Panc1 (cell line): ENCODE measurements at regions not wholly inside any gene's neighbourhood (a gene's known extent, or its start where the extent isn't known, plus 50 kb on each side); places are given as distances from the start of the nearest gene placed in this dataset.

Source experiments
- ATAC-seq: fragments of 200-7000 bp; cut with Tn5 transposase; 2 replicates; pipeline ENCODE4 v1.9.1; 2020; ENCODE audit warnings: mild to moderate bottlenecking, moderate library complexity
- BruUV-seq: library from RNA; stranded (reverse); fragments of 400-500 nt; replicated peaks from 2 replicates; lab custom pipeline; 2021; lab: Mats Ljungman, UMichigan
- CTCF ChIA-PET: fragments of 300-600 bp; sonication (Branson Sonifier 250); formaldehyde crosslinking; loops from one replicate; lab custom pipeline; 2022; ENCODE audit warnings: antibody characterized with exemption; lab: Charles Lee
- POLR2A ChIA-PET: fragments of 300-600 bp; sonication (Branson Sonifier 250); formaldehyde crosslinking; loops from one replicate; lab custom pipeline; 2022; ENCODE audit warnings: antibody characterized with exemption; lab: Charles Lee
- DNase-seq: peaks from one replicate; pipeline ENCODE4 v3.0.0-alpha.2; 2010; ENCODE audit warnings: low read depth, low spot score
- H3K27ac ChIP-seq: 2 replicates; pipeline ENCODE4 v1.5.1; 2011; ENCODE audit warnings: mild to moderate bottlenecking, low read length, inconsistent platforms
- H3K27me3 ChIP-seq: fragments of 200-500 bp; sonication (Bioruptor generic); 2 replicates; pipeline ENCODE4 v1.6.0; 2014; ENCODE audit warnings: low read length, inconsistent platforms; ENCODE audit not compliant: control insufficient read depth, insufficient read depth
- H3K36me3 ChIP-seq: fragments of 200-500 bp; sonication (Bioruptor generic); 2 replicates; pipeline ENCODE4 v1.5.1; 2014; ENCODE audit warnings: inconsistent platforms, mild to moderate bottlenecking, low read length, moderate library complexity; ENCODE audit not compliant: control insufficient read depth, insufficient read depth
- H3K4me1 ChIP-seq: 2 replicates; pipeline ENCODE4 v1.5.1; 2011; ENCODE audit warnings: inconsistent platforms, mild to moderate bottlenecking, low read length, moderate library complexity; ENCODE audit not compliant: control insufficient read depth, insufficient read depth
- H3K4me3 ChIP-seq, 2 experiments: 2 replicates each; pipeline ENCODE4 v1.5.1; 2011 to 2012; ENCODE audit warnings: low read depth in 2 of 2, low read length in 2 of 2, mild to moderate bottlenecking in 2 of 2, inconsistent platforms in 1 of 2, moderate library complexity in 1 of 2
- H3K9me3 ChIP-seq: fragments of 200-500 bp; sonication (Bioruptor generic); 2 replicates; pipeline ENCODE4 v1.5.1; 2014; ENCODE audit warnings: low read depth, mild to moderate bottlenecking, inconsistent platforms, low read length, moderate library complexity; ENCODE audit not compliant: control insufficient read depth, insufficient read depth
- CTCF ChIP-seq: fragments of 450-650 bp; IDR thresholded peaks from 2 replicates; pipeline ENCODE4 v1.5.1; 2017; ENCODE audit warnings: mild to moderate bottlenecking
- POLR2AphosphoS5 ChIP-seq: IDR thresholded peaks from 2 replicates; pipeline ENCODE4 v1.6.1; 2012; ENCODE audit warnings: mild to moderate bottlenecking, low read depth, low read length, moderate library complexity
- REST ChIP-seq, 2 experiments: IDR thresholded peaks; 2 replicates each; pipeline ENCODE4 v1.6.1; 2011 to 2012; ENCODE audit warnings: low read depth in 2 of 2, control low read depth in 1 of 2, low read length in 1 of 2, mild to moderate bottlenecking in 1 of 2, moderate library complexity in 1 of 2; ENCODE audit not compliant: insufficient read depth in 1 of 2
- SIN3A ChIP-seq: IDR thresholded peaks from 2 replicates; pipeline ENCODE4 v1.6.1; 2012; ENCODE audit warnings: low read depth, mild to moderate bottlenecking, low read length, moderate library complexity, borderline replicate concordance; ENCODE audit not compliant: insufficient read depth
- TCF7L2 ChIP-seq: IDR thresholded peaks from 2 replicates; pipeline ENCODE4 v1.6.1; 2011; ENCODE audit warnings: mild to moderate bottlenecking, low read depth, low read length, inconsistent platforms
- in situ Hi-C: cut with HindIII; loops from 2 replicates; pipeline ENCODE4 v1.10.0; 2016; ENCODE audit warnings: low sequenced_read_pairs, low pct_unique_long_range_greater_than_20kb
- intact Hi-C: fragments of 100-400 bp; cut with micrococcal nuclease; formaldehyde crosslinking; loops from one replicate; pipeline ENCODE4 v1.10.0; 2022; ENCODE audit not compliant: unreplicated experiment

GRCh38 chr12:130043685-130044406, 118.4 kb upstream of the FZD10 start:
- CTCF ChIA-PET, result no interaction called here
- H3K4me3 ChIP-seq, result no peak overlapping the region
- H3K4me1 ChIP-seq, result no peaks in the 10 kb centered on the region
- DNase-seq (no peak), ATAC-seq (no peak)
- in situ Hi-C loops (no loop called here), intact Hi-C loops (no loop called here)
- H3K36me3 ChIP-seq, result no peaks in the 10 kb centered on the region
- H3K27ac ChIP-seq, result no peak overlapping the region
- POLR2A ChIA-PET, result no interaction called here
- BruUV-seq, result no TSS peak
- H3K27me3 ChIP-seq, result no peaks in the 10 kb centered on the region; the same call in 1 of the 2 replicates
- no peak for TF ChIP-seq POLR2AphosphoS5
- no peak for TF ChIP-seq SIN3A
- no peak for TF ChIP-seq CTCF
- TF ChIP-seq TCF7L2, result no peak
- TF ChIP-seq REST (IDR thresholded peaks at IDR 0.05; ENCODE audit: insufficient read depth in 1 of 2, low read depth in 2 of 2, low read length in 1 of 2), result no peak
- no peaks in the 10 kb centered on the region for H3K9me3 ChIP-seq

GRCh38 chr12:130044991-130045621, 117.2 kb upstream of the FZD10 start:
- no peak for ATAC-seq
- intact Hi-C loops, result no loop called here

More at GRCh38 chr12:130044991-130045621, 117.2 kb upstream of the FZD10 start:
- Histone ChIP-seq H3K27me3 (no peaks in the 10 kb centered on the region; the same call in 1 of the 2 replicates), H3K9me3 (no peaks in the 10 kb centered on the region), H3K27ac (no peak overlapping the region), H3K36me3 (no peaks in the 10 kb centered on the region), H3K4me1 (no peaks in the 10 kb centered on the region), H3K4me3 (no peak overlapping the region)
- CTCF ChIA-PET, result interaction anchor here (0.6 kb wide), 1 partner anchor 147 kb away, joined by 3 read pairs; no protein-coding TSS in a partner anchor
- in situ Hi-C loops, result no loop called here
- no peak for DNase-seq
- TF ChIP-seq TCF7L2 (no peak), CTCF (no peak), SIN3A (no peak), REST (IDR thresholded peaks at IDR 0.05; ENCODE audit: insufficient read depth in 1 of 2, low read depth in 2 of 2, low read length in 1 of 2) (no peak), POLR2AphosphoS5 (no peak)
- POLR2A ChIA-PET, result no interaction called here
- no TSS peak for BruUV-seq
